ENCODE measurements at regions not wholly inside any gene's neighbourhood (a gene's known extent, or its start where the extent isn't known, plus 50 kb on each side); places are given as distances from the start of the nearest gene placed in this dataset.

- TF ChIP-seq FOXA1 (IDR thresholded peaks at IDR 0.05) (no peak), BHLHE40 (IDR thresholded peaks at IDR 0.05; ENCODE audit: borderline replicate concordance) (no peak), HDGF (IDR thresholded peaks at IDR 0.05; ENCODE audit: borderline replicate concordance) (no peak), FOXM1 (IDR thresholded peaks at IDR 0.05; ENCODE audit: borderline replicate concordance) (no peak)
Observed at GRCh38 chr11:27208846-27209245, 154.2 kb downstream of the CCDC34 start.
